ENCODE measurements at regions not wholly inside any gene's neighbourhood (a gene's known extent, or its start where the extent isn't known, plus 50 kb on each side); places are given as distances from the start of the nearest gene placed in this dataset.
A peak's percentile ranks its signal among the peaks of the same experiment; 100 is the strongest.

GRCh38 chr1:116851846-116852245 lies 57.9 kb upstream of the PTGFRN start:
- BruUV-seq (replicated peaks): no TSS peak
- CTCF ChIA-PET: no interaction called here
- H3K4me3 Mint-ChIP-seq (ENCODE audit: low read depth, unreplicated experiment): no peak overlapping the region
- no peak overlapping the region for H3K27ac Mint-ChIP-seq (ENCODE audit: unreplicated experiment)
- H3K4me1 Mint-ChIP-seq (ENCODE audit: low read depth, unreplicated experiment): peaks cover 28% of the 10 kb centered on the region
- intact Hi-C loops (cut with micrococcal nuclease; ENCODE audit: unreplicated experiment): loop anchor here (10.0 kb wide), 2 partner anchors 53 to 203 kb away; partner anchors contain the start of gene PTGFRN
- no peak for TF ChIP-seq CTCF (IDR thresholded peaks at IDR 0.05; ENCODE audit: unreplicated experiment)
- DNase-seq: no peak
- no peaks in the 10 kb centered on the region for H3K36me3 Mint-ChIP-seq (ENCODE audit: insufficient read depth, unreplicated experiment)
- no peaks in the 10 kb centered on the region for H3K27me3 Mint-ChIP-seq (ENCODE audit: unreplicated experiment)
- no peaks in the 10 kb centered on the region for H3K9me3 Mint-ChIP-seq (ENCODE audit: low read depth, unreplicated experiment)

GRCh38 chr1:116852367-116852766 lies 57.3 kb upstream of the PTGFRN start:
- CTCF ChIA-PET: no interaction called here
- intact Hi-C loops (cut with micrococcal nuclease; ENCODE audit: unreplicated experiment): loop anchor here (10.0 kb wide), 2 partner anchors 52 to 202 kb away; partner anchors contain the start of gene PTGFRN
- Mint-ChIP-seq H3K4me3 (ENCODE audit: low read depth, unreplicated experiment) (no peak overlapping the region), H3K27me3 (ENCODE audit: unreplicated experiment) (no peaks in the 10 kb centered on the region), H3K27ac (ENCODE audit: unreplicated experiment) (peak overlapping the region; percentile 56), H3K36me3 (ENCODE audit: insufficient read depth, unreplicated experiment) (no peaks in the 10 kb centered on the region), H3K9me3 (ENCODE audit: low read depth, unreplicated experiment) (no peaks in the 10 kb centered on the region), H3K4me1 (ENCODE audit: low read depth, unreplicated experiment) (peaks cover 28% of the 10 kb centered on the region)
- no peak for DNase-seq
- no TSS peak for BruUV-seq (replicated peaks)
- no peak for TF ChIP-seq CTCF (IDR thresholded peaks at IDR 0.05; ENCODE audit: unreplicated experiment)

- intact Hi-C loops (cut with micrococcal nuclease; ENCODE audit: unreplicated experiment): loop anchor here (10.0 kb wide), 2 partner anchors 52 to 202 kb away; partner anchors contain the start of gene PTGFRN
- peak; percentile 1 for DNase-seq
- no peak overlapping the region for H3K4me3 Mint-ChIP-seq (ENCODE audit: low read depth, unreplicated experiment)
Measured at GRCh38 chr1:116852910-116853309, 56.8 kb upstream of the PTGFRN start.

GRCh38 chr1:116853680-116854402 lies 55.9 kb upstream of the PTGFRN start:
- BruUV-seq (replicated peaks): no TSS peak
- intact Hi-C loops (cut with micrococcal nuclease; ENCODE audit: unreplicated experiment): loop anchor here (10.0 kb wide), 2 partner anchors 51 to 201 kb away; partner anchors contain the start of gene PTGFRN
- no peaks in the 10 kb centered on the region for H3K9me3 Mint-ChIP-seq (ENCODE audit: low read depth, unreplicated experiment)
- TF ChIP-seq CTCF (IDR thresholded peaks at IDR 0.05; ENCODE audit: unreplicated experiment): no peak
- no peaks in the 10 kb centered on the region for H3K36me3 Mint-ChIP-seq (ENCODE audit: insufficient read depth, unreplicated experiment)
- no peaks in the 10 kb centered on the region for H3K27me3 Mint-ChIP-seq (ENCODE audit: unreplicated experiment)
- peaks cover 28% of the 10 kb centered on the region for H3K4me1 Mint-ChIP-seq (ENCODE audit: low read depth, unreplicated experiment)
- peak overlapping the region; percentile 29 for H3K4me3 Mint-ChIP-seq (ENCODE audit: low read depth, unreplicated experiment)
- CTCF ChIA-PET: interaction anchor here (0.6 to 1.5 kb wide), 3 partner anchors 13 to 116 kb away, joined by 3 to 12 read pairs (median 6); no protein-coding TSS in a partner anchor
- H3K27ac Mint-ChIP-seq (ENCODE audit: unreplicated experiment): no peak overlapping the region
- DNase-seq: peak; percentile 71

More at GRCh38 chr1:116852910-116853309, 56.8 kb upstream of the PTGFRN start:
- H3K36me3 Mint-ChIP-seq (ENCODE audit: insufficient read depth, unreplicated experiment): no peaks in the 10 kb centered on the region
- H3K27ac Mint-ChIP-seq (ENCODE audit: unreplicated experiment): peak overlapping the region; percentile 56
- no peaks in the 10 kb centered on the region for H3K9me3 Mint-ChIP-seq (ENCODE audit: low read depth, unreplicated experiment)
- BruUV-seq (replicated peaks): no TSS peak
- H3K27me3 Mint-ChIP-seq (ENCODE audit: unreplicated experiment): no peaks in the 10 kb centered on the region
- H3K4me1 Mint-ChIP-seq (ENCODE audit: low read depth, unreplicated experiment): peaks cover 28% of the 10 kb centered on the region
- CTCF ChIA-PET: interaction anchor here (1.2 to 1.5 kb wide), 2 partner anchors 12 to 116 kb away, joined by 3 to 12 read pairs; no protein-coding TSS in a partner anchor
- TF ChIP-seq CTCF (IDR thresholded peaks at IDR 0.05; ENCODE audit: unreplicated experiment): no peak
